NCI-H1417 (cell line): ENCODE measurements at regions not wholly inside any gene's neighbourhood (a gene's known extent, or its start where the extent isn't known, plus 50 kb on each side); places are given as distances from the start of the nearest gene placed in this dataset.

Source experiments
- DNase-seq, 3 experiments: peaks; one replicate each; lab custom pipeline; 2025; lab: John Stamatoyannopoulos, UW

- no peak for DNase-seq
Measured at GRCh38 chr11:19661827-19662226, 50.8 kb upstream of the NAV2 start.

- peak in 1 of 3 experiments; percentile 13 for DNase-seq
Measured at GRCh38 chr11:19660076-19660475, 52.6 kb upstream of the NAV2 start.

DNA sequence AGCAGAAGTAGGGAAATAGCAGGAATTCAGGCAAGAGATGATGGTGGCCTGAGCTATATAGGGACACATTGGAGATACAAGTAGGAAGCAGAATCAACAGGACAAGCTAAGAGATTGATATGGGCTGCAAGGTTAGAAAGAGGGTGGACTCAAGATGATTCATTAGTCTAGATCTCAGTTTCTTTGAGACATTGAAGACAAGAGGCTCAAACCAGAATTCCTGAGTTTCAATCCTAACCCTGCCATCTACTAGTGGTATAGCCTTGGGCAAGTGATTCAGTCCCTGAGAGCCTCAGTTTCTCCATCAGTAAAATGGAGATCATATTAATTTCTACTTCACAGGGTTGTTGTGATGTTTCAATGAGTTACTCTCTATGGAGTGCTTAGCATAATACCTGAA is 53.1 kb upstream of the NAV2 start:
- no peak for DNase-seq

DNA sequence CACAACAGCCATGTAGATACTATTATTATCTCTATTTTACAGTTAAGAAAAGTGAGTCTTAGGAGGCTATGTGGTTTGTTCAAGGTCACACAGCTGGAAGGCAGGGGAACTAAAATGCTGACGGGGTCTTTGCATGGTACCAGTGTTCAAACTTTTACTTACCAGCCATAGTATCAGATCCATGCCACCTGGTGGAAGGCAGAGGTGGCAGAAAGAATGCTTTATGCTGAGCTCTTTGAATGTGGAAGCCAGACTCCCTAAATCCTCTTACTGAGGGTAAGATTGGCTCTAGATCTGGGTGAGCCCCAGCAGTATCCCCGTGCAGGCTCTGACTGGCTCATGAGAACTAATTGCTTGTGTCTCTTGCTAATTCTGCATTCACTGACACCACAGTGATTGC is 54.3 kb upstream of the NAV2 start:
- DNase-seq = no peak

GRCh38 chr11:19656140-19656541 is 56.5 kb upstream of the NAV2 start:
- DNase-seq = no peak

DNA sequence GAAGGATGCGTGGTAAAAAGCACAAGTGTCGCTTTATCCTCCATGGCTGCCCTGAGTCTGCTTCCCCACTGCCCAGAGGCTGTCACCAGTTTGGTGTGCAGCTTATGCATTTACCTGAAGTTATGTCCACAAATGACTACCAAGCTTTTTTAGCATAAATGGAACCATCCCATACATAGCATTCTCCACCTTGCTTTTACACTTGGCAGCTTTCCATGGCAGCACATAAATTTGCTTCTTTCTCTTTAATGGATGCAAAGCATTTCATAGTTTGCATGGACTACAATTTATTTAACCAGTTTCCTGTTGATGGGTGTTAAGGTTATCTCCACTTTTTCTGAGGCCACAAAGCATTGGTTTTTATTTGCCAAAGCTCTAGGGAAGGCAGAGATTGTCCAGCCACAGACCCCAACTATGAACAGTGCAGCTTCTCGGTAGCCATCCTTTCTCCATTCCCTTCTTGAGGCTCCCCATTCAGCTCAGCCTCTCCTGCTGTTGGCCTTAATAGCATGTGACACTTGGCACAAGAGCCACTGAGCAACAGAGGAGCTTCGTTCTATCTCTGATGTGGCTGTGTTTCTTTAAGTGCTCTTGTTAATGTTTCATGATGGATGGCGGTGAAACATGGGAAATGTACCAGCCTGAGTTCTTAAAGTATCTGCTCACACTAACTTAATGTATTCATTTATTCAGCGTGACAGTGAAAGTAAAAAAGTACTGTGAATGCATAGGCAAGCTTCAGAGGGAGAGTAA is 59.8 kb upstream of the NAV2 start:
- DNase-seq = peak in 1 of 3 experiments; percentile 83

- no peak for DNase-seq
Measured at GRCh38 chr11:19651653-19652052, 61.0 kb upstream of the NAV2 start.

DNA sequence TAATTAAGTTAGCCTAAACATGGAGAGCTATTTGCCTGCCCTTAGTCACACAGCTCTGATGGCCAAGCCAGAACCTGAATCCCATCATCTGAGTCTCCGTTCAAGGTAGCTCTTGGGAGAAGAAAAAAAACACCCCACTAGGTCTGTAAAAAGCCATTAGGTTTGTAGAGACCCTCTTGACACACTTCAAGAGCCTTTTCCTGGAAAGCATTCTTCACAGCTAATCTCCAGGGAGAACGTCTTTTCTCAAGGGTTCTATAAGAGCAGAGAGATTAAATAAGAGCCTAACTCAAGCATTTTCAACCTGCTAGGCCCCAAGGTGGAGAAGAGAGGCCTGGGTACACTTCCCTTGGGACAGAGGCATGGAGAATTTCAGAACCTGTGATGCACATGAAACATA is 61.6 kb upstream of the NAV2 start:
- DNase-seq = peak in 1 of 3 experiments; percentile 91

- no peak for DNase-seq
Measured at GRCh38 chr11:19650467-19650866, 62.2 kb upstream of the NAV2 start.

- no peak for DNase-seq
Measured at GRCh38 chr11:19649751-19650150, 62.9 kb upstream of the NAV2 start.

DNA sequence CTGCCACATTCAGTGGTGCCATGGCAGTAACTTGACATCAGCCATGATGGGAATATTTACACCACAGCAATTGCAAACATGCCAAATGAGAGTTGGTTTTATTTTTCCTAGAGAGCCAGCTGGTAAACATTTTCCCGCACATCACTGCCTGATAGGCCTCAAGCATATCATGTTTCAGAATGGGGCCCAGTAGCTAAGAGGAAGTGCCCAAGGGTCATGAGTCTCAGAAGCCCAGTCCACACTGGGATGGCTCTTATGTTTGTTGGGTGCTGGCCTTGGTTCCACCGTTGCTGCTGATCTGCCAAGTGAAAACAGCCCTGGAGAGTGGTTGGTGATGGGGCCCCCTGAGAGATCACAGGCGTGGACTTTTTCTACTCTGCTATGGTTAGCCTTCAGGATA is 64.3 kb upstream of the NAV2 start:
- DNase-seq = no peak

DNA sequence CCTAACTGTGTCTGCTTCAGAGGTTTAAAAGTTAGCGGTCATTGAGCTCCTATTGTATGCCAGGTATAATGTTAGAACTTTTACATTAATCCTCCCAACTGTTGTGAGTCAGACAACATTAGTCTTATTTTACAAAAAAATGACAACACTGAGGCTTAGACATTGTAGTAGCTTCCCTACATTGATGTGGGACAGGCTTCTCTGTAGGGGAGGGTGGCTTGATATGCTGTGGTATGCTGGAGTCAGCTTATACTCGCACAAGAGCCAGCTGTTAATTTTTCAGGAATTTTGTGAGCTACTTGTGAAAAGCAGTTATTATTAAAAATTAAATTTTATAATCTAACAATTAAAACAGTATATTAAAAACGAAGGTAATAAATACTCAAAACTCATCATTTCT is 64.8 kb upstream of the NAV2 start:
- no peak for DNase-seq

DNA sequence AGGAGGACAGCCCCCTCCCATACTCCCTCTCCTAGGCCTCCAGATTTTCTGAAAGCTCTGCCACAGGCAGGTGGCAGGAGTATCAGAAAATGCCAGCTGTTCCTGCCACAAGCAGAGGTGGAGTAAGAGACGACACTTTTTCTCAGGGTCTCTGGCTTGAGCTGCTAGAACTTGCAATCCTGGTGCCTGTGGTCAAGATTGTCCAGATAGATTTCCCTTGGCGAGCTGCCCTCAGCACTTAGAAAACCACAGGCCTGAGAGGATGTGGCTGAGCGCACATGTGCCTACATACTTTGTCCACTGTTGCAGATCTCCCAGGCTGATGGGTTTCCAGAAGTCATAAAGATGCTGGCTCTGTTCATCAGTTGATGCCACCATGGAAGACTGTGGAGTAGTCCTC is 65.7 kb upstream of the NAV2 start:
- peak in 1 of 3 experiments; percentile 22 for DNase-seq

- no peak for DNase-seq
Measured at GRCh38 chr11:19646308-19646707, 66.3 kb upstream of the NAV2 start.

DNA sequence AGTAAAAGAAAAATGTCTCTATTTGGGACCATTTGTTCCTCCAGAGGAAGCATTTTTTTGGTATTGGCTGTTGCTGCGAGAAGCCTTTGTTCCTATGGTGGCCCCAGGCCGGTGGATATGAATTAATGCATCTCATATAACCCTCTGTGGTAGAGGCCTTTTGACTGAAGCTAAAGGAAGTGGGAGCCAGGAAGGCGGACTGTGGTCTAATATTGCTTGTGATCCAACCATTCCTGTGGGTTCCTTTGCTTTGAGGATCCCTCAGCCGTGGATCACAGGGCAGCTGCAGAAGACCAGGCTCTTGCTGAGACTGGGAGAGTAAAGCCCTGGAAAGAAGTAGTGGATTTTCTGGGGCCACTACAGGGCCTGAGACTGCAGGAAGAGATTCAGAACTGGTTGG is 68.3 kb upstream of the NAV2 start:
- DNase-seq = no peak

DNA sequence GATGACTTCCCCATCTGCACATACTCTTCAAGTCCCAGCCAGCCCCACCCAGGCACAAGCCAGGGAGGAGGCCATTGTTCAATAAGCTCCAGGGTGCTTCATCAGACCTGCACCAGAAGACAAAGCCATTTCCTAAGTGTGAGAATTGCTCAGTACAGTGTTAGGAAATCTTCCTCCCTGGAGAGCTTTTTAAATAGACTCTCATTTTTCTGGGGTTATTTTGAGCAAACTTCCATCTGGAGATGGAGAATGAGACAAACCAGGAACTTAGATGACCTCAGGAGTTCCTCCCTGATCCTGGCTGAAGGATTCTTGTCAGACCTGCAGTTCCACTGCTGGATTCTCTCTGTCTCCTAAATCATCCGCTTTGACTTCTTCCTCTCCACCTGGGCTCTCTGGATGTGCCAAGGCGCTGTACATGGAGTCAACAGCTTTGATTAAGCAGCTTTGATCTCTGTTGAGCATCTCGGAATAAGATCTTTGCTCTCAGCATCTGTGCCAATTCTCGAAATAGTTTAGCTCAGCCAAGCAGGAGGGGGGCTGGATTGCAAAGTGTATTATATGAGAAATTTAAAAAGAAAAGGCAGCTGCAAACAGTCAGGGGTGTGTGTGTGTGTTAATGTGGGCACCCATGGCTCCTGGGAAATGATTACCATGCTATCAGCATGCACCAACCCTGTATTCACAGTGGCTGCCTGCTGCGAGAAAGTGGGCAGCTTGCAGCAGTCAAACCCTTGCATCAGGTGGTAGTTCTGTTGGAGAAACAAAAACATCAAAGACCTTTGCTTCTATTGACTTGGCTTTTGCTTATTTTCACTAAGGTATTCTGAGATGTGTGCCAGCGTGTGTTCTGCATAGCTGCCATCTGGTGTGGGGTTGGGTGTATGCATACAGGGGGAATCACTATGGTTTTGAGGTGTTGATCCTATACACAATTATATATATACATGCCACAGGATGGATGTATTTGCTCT is 70.2 kb upstream of the NAV2 start:
- DNase-seq = peak in 2 of 3 experiments; percentile 8 to 58

- DNase-seq = no peak
Measured at GRCh38 chr11:19639603-19640105, 73.0 kb upstream of the NAV2 start.

- DNase-seq = no peak
Measured at GRCh38 chr11:19635332-19635731, 77.3 kb upstream of the NAV2 start.

DNA sequence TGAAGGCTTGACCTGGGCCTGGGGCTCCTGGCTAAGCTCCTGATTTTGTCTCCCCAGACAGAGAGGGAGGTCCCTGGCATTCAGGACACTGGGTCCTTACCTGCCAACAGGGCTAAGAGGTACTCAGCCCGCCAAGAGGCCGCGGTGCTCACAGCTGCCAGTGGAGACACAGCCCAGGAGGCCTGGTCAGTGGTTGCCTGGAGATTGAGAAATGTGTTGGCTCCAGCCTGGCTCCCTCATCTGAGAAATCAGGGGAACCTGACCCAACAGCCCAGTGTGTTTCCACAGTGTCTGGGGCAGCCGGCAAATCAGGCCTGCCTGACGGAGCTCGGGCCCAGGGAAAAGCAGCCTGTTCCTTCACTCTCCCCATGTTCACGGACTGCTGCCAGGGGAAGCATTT is 79.4 kb upstream of the NAV2 start:
- DNase-seq = peak in 1 of 3 experiments; percentile 13

DNA sequence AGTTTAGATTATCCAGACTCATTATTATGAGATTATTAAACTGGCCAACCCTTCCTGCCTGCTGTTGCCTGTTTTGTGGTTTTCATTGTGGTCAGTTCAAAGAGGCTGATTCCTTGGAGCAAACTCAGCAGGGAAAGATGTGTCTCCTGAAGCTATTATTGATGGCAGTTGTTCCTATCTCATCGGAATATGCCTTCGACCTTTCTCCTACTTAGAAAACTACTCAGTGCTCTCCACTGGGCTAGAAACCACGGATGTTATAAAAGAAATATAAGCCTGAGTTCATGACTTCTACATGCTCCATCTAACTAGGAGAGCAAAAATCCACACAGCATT is 80.2 kb upstream of the NAV2 start:
- DNase-seq = no peak

GRCh38 chr11:19631712-19632498 is 80.7 kb upstream of the NAV2 start:
- peak in 1 of 3 experiments; percentile 20 for DNase-seq

- no peak for DNase-seq
Measured at GRCh38 chr11:19628018-19628417, 84.6 kb upstream of the NAV2 start.
